ENCODE measurements at regions not wholly inside any gene's neighbourhood (a gene's known extent, or its start where the extent isn't known, plus 50 kb on each side); places are given as distances from the start of the nearest gene placed in this dataset.

- no peak for TF ChIP-seq CTCF (IDR thresholded peaks at IDR 0.05; ENCODE audit: extremely low read depth in 1 of 2, insufficient read depth in 1 of 2, low read depth in 1 of 2, low read length in 2 of 2)
- no peak for TF ChIP-seq POLR2A (IDR thresholded peaks at IDR 0.05; ENCODE audit: low read depth, low read length)
Measured at GRCh38 chr5:110034056-110034600, 344.4 kb downstream of the MAN2A1 start.

Data from endothelial cell of umbilical vein (primary cell).